ENCODE measurements at regions not wholly inside any gene's neighbourhood (a gene's known extent, or its start where the extent isn't known, plus 50 kb on each side); places are given as distances from the start of the nearest gene placed in this dataset.

DNA sequence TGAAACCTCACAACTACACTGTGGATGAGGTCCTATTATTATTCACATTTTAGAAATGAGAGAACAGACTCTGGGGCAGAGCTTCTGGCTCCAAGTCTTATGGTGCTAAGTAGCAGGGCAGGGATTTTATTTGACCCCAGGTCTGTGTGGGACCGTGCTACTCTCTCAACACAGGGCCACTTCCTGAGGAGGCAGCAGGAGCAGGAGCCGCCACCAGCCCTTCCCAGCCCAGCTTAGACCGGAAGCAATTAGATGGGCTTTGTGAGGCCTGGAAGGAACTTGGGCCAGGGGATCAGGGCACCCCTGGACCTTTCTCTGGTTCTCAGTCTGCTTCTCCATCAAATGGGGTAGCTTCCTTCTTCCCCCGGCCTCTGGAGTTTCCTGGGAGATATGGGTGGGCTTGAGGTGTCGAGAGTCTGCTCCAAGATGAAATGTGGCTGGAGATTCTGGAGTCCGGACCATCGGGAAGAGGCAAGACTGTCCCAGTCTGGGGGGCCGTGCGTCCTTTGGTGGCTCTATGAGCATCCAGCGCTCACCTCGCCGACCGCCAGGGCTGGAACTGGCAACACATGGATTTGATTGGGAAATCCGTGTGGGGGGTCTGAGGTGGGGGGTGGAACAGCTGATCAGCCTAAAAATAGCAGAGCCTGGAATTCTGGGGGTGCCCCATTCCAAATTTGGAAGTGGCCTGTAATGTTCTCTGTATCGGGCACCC, 136.8 kb downstream of the FOXD2 start:
- DNase-seq (ENCODE audit: low read depth, low spot score) = no peak

- no peak for DNase-seq (ENCODE audit: low read depth, low spot score)
Observed at GRCh38 chr1:47575855-47576757, 138.3 kb downstream of the FOXD2 start.

GRCh38 chr1:47576758-47577115, 138.9 kb downstream of the FOXD2 start:
- DNase-seq (ENCODE audit: low read depth, low spot score) = no peak

- DNase-seq (ENCODE audit: low read depth, low spot score) = no peak
Observed at GRCh38 chr1:47577303-47578025, 139.6 kb downstream of the FOXD2 start.

- no peak for DNase-seq (ENCODE audit: low read depth, low spot score)
Observed at GRCh38 chr1:47578026-47578720, 140.3 kb downstream of the FOXD2 start.

DNA sequence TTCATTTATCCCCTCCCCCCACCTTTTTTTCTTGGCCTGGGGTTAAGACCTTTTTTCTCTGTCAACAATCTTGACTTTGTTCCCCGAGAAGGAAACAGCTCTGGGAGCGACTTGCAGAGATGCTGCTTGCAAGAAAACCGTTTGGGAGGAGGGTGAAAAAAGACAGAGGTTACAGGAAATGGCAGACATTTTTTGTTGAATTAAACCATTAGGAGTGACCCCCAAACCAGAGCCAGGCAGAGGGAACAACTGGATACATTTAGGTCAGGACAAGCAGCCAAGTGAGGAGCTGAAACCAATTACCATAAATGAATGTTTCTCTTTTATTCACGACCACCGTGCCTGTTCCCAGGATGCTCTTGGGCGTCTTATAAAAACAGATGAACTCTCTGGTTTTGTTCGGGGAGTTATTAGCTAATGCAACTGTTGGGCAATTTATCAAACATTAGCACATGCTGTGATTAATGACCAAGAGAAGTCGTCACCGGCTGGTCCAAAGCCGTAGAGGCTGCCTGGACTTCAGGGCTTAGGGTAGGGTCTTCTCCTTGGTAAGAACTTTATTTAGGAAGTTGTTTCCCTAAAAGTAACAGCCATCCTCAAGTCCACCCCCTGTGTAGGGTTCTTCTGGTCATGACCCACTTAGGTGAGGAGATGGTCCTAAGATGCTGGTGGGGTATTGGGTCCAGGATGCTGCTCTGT, 141.0 kb downstream of the FOXD2 start:
- no peak for DNase-seq (ENCODE audit: low read depth, low spot score)

DNA sequence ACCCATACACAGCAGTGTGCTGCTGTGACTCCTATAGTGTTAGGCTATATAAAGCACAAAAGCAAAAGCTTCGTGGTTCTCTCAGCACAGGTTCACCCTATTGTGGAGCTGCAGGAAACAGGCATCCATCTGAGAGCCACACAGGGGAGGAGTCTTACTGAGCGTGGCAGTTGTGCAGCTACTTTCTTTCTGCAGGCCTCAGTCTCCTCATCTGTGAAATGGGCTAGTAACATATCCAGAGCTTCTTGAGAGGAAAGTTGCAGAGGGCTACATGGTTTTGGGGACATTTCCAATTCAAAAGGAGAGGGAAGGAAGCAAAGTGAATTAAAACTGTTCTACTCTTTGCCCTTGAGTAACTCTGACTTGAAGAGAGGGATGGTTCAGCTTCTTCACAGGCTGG, 142.0 kb downstream of the FOXD2 start:
- no peak for DNase-seq (ENCODE audit: low read depth, low spot score)

DNA sequence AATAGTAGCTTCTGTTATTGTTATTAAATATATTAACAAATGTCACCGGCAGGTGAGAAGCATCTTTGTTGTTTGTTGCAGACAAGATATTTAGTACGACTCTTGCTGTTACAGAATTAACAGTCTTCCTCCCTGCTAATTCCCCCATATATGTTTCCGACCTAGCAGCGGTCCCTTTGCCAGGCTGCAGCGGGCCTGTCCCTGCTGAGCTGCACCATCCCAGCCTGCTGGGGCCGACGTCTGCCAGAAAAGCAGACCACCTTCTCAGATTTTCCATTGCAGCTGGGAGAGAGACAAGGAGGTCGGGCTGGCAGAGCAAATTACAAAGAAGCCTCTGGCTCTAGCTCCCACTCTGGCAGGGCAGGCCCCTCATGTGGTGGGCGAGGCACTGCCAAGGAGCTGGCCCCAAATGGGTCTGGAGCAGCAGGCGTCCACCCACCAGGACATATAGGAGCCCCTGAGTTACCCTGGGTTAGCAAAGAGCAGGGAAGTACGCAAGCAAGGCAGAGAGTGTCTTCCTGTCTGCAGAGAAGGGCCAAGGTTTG, 142.7 kb downstream of the FOXD2 start:
- no peak for DNase-seq (ENCODE audit: low read depth, low spot score)

DNA sequence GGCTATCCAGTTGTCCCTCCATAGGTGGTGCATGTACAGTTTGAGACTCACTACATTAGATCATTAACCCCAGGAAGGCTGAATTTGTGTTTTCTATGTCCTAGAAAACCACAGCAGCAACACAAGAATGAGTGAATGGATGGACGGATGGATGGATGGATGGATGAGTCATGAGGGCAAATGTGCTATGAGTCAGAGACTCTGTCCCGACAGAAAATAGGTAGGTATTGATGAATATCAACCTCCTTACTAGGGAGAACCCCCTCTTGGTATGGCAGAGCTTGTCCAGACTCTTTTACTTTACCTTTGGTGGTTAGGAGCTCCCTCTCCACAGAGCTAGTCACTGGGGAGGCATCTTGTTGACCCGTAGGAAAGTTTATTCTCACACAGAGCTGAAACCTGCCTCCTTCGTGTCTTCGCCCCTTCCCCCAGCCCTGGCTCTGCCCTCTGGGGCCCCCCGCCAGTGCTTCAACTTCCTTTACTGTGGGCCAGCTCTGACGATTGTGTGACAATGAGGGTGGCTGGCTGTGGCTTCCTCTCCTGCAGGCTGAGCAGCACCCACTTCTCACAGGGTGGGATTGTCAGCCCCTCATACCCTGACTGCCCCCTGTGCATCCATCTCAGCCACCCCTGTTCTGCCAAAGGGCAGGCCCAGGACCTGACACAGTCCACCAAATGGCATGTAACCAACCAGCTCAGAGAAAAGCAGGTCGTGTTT, 145.2 kb downstream of the FOXD2 start:
- no peak for DNase-seq (ENCODE audit: low read depth, low spot score)

DNA sequence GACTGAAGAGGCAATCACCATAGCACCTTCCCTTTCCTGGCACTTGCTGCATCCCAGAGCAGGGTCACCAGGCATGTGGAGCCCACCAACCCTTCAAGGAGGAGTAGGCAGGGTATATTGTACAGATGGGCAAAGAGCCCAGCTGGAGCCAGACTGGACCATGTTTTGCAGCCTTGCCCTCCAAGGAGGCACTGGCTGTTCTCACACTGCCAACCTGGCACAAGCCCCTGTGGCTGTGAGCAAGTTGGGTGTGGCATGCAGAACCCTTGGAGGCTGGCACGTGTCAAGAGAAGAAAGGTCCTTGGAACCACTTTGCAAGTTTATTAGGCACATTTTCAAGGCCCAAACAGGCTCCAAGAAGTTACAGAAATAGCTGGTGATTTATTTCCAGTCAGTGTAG, 146.4 kb downstream of the FOXD2 start:
- DNase-seq (ENCODE audit: low read depth, low spot score) = no peak

DNA sequence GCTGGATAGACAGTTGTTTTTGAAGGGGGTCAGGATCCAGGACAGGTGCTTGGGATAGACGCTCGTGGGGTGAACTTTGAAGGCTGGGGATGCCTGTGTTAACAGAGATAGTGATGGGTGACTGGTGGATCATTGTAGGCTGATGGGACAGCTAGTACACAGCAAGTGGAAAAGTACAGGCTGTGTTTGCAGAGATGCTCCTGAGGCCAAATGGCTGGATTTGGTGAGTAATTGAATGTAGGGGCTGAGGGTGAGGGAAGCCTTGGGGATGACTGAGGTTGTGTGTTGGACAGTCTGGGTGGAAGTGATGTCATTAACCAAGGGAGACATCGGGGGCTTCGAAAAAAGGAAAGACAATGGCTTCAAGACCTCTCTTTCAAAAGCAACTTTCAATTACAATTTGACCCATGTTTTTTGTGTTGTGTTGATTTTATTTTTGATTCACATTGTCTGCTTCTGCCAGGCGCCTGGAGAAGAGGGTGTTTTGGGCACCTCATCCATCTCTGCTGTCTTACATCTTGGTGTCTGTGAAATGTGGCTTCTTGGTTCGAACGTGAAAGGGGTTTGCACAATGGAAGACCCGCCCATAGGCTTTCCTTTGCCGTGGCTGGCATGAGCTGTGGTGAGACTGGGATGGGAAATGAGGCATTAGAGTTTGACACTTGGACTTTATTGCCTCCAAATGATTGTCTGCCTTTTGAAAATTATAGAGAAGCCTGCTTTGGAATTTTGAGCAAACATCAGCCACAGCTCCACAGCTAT, 147.5 kb downstream of the FOXD2 start:
- no peak for DNase-seq (ENCODE audit: low read depth, low spot score)

DNA sequence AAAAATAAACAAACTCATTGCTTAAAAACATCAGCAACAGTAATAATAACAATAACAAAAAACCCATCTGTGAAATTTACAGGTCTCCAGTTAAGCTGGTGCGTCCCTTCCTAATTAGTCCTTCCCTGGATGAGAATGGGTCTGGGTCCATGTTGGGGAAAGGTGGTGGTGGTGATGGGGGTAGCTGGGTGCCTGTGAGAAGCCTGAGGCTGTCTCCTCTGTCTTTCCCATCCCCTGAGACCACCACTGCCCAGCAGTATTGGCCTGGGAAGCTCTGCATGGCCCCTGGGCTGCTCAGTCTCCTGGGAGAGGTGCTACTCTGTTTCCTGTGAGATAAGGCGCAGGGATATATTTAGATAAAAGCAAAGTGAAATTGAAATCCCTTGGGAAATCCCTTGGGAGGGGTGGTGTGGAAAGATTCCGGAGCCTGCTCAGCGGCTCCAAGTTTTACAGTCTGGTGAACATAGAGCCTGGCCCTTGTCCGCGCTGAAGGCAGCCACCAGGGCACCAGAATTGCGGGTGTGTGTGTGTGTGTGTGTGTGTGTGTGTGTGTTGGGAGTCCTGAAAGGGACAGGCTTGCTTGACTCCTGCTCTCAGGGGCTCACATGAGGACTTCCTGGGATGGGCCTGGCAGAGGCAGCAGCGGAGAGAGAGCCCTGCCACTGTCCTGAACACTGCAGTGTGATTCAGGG, 150.2 kb downstream of the FOXD2 start:
- DNase-seq (ENCODE audit: low read depth, low spot score) = no peak

GRCh38 chr1:47590523-47591225, 152.8 kb downstream of the FOXD2 start:
- DNase-seq (ENCODE audit: low read depth, low spot score) = no peak

- no peak for DNase-seq (ENCODE audit: low read depth, low spot score)
Observed at GRCh38 chr1:47591801-47592200, 154.0 kb downstream of the FOXD2 start.

DNA sequence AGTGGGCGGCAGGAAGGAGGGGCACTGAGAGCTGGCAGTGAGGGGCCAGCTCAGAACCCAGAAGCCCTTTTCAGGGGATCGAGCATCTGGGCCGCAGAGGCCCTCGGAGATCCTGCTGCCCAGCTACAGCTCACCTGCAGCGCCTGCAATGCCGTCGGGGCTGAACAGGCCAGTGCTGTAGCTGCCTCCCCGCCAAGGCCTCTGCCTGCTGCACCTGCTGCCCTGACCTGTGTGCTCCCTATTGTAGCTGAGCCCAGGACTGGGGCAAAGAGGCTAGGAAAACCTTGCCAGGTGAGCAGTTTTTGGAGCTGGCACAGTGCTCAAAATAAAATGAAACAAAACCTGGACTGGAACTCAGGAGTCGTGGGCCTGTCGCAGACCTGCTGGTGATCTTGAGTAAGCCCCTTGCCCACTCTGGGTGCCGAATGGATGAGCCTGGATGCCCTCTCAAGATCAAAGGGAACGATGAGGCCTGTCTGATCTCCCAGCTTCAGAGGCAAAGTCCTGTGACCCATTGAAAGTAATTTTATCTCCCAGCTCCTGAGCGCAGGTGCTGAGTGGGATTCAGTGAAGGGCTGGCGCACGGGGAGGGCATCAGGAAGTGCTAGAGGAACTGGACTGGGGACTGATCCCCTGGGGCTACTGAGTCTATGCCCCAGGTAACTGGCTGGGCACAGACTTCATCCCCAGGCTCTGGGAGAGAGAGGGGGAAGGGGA, 154.6 kb downstream of the FOXD2 start:
- no peak for DNase-seq (ENCODE audit: low read depth, low spot score)

DNA sequence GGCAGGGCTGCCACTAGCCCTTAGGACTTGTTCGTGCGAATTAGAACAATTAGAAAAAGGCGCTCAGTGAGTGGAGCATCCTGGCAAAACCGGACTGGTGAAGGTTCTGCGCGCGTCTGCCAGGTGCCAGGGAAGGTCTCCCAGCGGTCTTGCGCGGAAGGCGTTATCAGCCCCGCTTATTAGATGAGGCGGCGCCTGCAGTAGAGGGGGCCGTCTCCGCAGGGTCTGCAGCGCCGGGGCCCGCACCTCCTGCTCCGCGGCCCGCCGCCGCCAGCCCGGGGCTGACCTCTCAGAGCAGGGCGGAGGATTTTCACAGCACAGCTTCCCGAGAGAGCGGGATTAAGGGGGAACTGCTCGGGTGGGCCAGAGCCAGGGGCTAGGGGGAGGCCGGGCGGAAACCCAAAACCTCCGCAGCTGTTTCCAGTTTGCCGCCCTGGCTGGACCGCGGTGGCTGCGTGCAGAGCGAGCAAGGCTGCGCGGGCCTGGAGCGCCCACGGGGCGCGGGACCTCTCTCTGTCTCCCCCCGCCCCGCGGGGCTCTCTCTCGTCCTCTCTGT, 155.2 kb downstream of the FOXD2 start:
- DNase-seq (ENCODE audit: low read depth, low spot score) = no peak

- DNase-seq (ENCODE audit: low read depth, low spot score) = no peak
Observed at GRCh38 chr1:47593598-47594285, 155.9 kb downstream of the FOXD2 start.

Measured in activated CD4-positive, CD25-positive, alpha-beta regulatory T cell treated with anti-CD3 and anti-CD28 coated beads, Interleukin-2, amount 50 U/mL, for 16 hours (primary cell).